ENCODE measurements at regions not wholly inside any gene's neighbourhood (a gene's known extent, or its start where the extent isn't known, plus 50 kb on each side); places are given as distances from the start of the nearest gene placed in this dataset.

- H2BK120ac ChIP-seq (ENCODE audit: insufficient read depth, low read length, poor library complexity): no peak overlapping the region
- DNase-seq: no peak
- H4K8ac ChIP-seq (ENCODE audit: low read depth, low read length): no peak overlapping the region
- H3K23ac ChIP-seq (ENCODE audit: low read length): no peak overlapping the region
- H3K4ac ChIP-seq (ENCODE audit: low read depth, low read length): no peak overlapping the region
- no peak overlapping the region for H2BK5ac ChIP-seq (ENCODE audit: low read depth, low read length, poor library complexity)
- H2BK12ac ChIP-seq (ENCODE audit: low read length): no peak overlapping the region
- no peak overlapping the region for H3K9ac ChIP-seq (ENCODE audit: low read length)
- H3K27ac ChIP-seq (ENCODE audit: low read depth, low read length): no peak overlapping the region
- H3K36me3 ChIP-seq (ENCODE audit: control insufficient read depth in 1 of 2, insufficient read depth in 2 of 2, low read length in 2 of 2): no peaks in the 10 kb centered on the region
- H4K91ac ChIP-seq (ENCODE audit: low read depth, low read length): no peak overlapping the region
- H3K4me3 ChIP-seq (ENCODE audit: low read depth, low read length): no peak overlapping the region
- no peak overlapping the region for H3K4me2 ChIP-seq (ENCODE audit: low read length)
- no peaks in the 10 kb centered on the region for H3K79me1 ChIP-seq (ENCODE audit: low read length)
- H2AFZ ChIP-seq (ENCODE audit: insufficient read depth, low read length, poor library complexity): no peak overlapping the region
- H3K27me3 ChIP-seq (ENCODE audit: insufficient read depth, low read length): no peaks in the 10 kb centered on the region
- no peaks in the 10 kb centered on the region for H3K9me3 ChIP-seq (ENCODE audit: insufficient read depth, low read depth, low read length)
- no peak overlapping the region for H2AK5ac ChIP-seq (ENCODE audit: low read length)
- peaks cover 0 to 3% of the 10 kb centered on the region in 2 experiments for H3K4me1 ChIP-seq (ENCODE audit: control insufficient read depth in 1 of 2, insufficient read depth in 2 of 2, low read length in 2 of 2)
- H3K14ac ChIP-seq (ENCODE audit: low read length): no peak overlapping the region
- no CpG with 5 or more reads among the region's 6 CpGs for WGBS (ENCODE audit: extremely low coverage, insufficient coverage, insufficient read length)
- no peak overlapping the region for H4K12ac ChIP-seq (ENCODE audit: low read depth, low read length)
- no peak overlapping the region for H3K18ac ChIP-seq (ENCODE audit: low read length)
- H3K79me2 ChIP-seq (ENCODE audit: control insufficient read depth, insufficient read depth, low read length, poor library complexity): no peaks in the 10 kb centered on the region
These were observed 310.0 kb upstream of the TSHZ3 start for GRCh38 chr19:31658993-31659896.

GRCh38 chr19:31659897-31660210 is 310.6 kb upstream of the TSHZ3 start:
- no peak overlapping the region for H3K18ac ChIP-seq (ENCODE audit: low read length)
- no peak overlapping the region for H3K4ac ChIP-seq (ENCODE audit: low read depth, low read length)
- no peak overlapping the region for H3K9ac ChIP-seq (ENCODE audit: low read length)
- no peaks in the 10 kb centered on the region for H3K79me1 ChIP-seq (ENCODE audit: low read length)
- peaks cover 0 to 3% of the 10 kb centered on the region in 2 experiments for H3K4me1 ChIP-seq (ENCODE audit: control insufficient read depth in 1 of 2, insufficient read depth in 2 of 2, low read length in 2 of 2)
- no peaks in the 10 kb centered on the region for H3K9me3 ChIP-seq (ENCODE audit: insufficient read depth, low read depth, low read length)
- H2AFZ ChIP-seq (ENCODE audit: insufficient read depth, low read length, poor library complexity): no peak overlapping the region
- no CpG with 5 or more reads among the region's 4 CpGs for WGBS (ENCODE audit: extremely low coverage, insufficient coverage, insufficient read length)
- H3K27me3 ChIP-seq (ENCODE audit: insufficient read depth, low read length): no peaks in the 10 kb centered on the region
- H4K91ac ChIP-seq (ENCODE audit: low read depth, low read length): no peak overlapping the region
- no peak overlapping the region for H3K4me3 ChIP-seq (ENCODE audit: low read depth, low read length)
- no peak overlapping the region for H2BK12ac ChIP-seq (ENCODE audit: low read length)
- H4K8ac ChIP-seq (ENCODE audit: low read depth, low read length): no peak overlapping the region
- no peak overlapping the region for H3K4me2 ChIP-seq (ENCODE audit: low read length)
- no peak overlapping the region for H2BK120ac ChIP-seq (ENCODE audit: insufficient read depth, low read length, poor library complexity)
- no peaks in the 10 kb centered on the region for H3K79me2 ChIP-seq (ENCODE audit: control insufficient read depth, insufficient read depth, low read length, poor library complexity)
- H4K12ac ChIP-seq (ENCODE audit: low read depth, low read length): no peak overlapping the region
- no peak overlapping the region for H2AK5ac ChIP-seq (ENCODE audit: low read length)
- DNase-seq: no peak
- no peak overlapping the region for H3K23ac ChIP-seq (ENCODE audit: low read length)
- no peak overlapping the region for H3K27ac ChIP-seq (ENCODE audit: low read depth, low read length)
- H3K14ac ChIP-seq (ENCODE audit: low read length): no peak overlapping the region
- H2BK5ac ChIP-seq (ENCODE audit: low read depth, low read length, poor library complexity): no peak overlapping the region
- H3K36me3 ChIP-seq (ENCODE audit: control insufficient read depth in 1 of 2, insufficient read depth in 2 of 2, low read length in 2 of 2): no peaks in the 10 kb centered on the region

- H4K8ac ChIP-seq (ENCODE audit: low read depth, low read length): no peak overlapping the region
- H3K36me3 ChIP-seq (ENCODE audit: control insufficient read depth in 1 of 2, insufficient read depth in 2 of 2, low read length in 2 of 2): no peaks in the 10 kb centered on the region
- H3K4me2 ChIP-seq (ENCODE audit: low read length): no peak overlapping the region
- no peak overlapping the region for H4K12ac ChIP-seq (ENCODE audit: low read depth, low read length)
- no CpG with 5 or more reads among the region's 7 CpGs for WGBS (ENCODE audit: extremely low coverage, insufficient coverage, insufficient read length)
- no peak overlapping the region for H3K27ac ChIP-seq (ENCODE audit: low read depth, low read length)
- H3K4me3 ChIP-seq (ENCODE audit: low read depth, low read length): no peak overlapping the region
- H2BK12ac ChIP-seq (ENCODE audit: low read length): no peak overlapping the region
- no peak overlapping the region for H3K18ac ChIP-seq (ENCODE audit: low read length)
- no peaks in the 10 kb centered on the region for H3K79me1 ChIP-seq (ENCODE audit: low read length)
- H3K14ac ChIP-seq (ENCODE audit: low read length): no peak overlapping the region
- peaks cover 0 to 3% of the 10 kb centered on the region in 2 experiments for H3K4me1 ChIP-seq (ENCODE audit: control insufficient read depth in 1 of 2, insufficient read depth in 2 of 2, low read length in 2 of 2)
- no peaks in the 10 kb centered on the region for H3K79me2 ChIP-seq (ENCODE audit: control insufficient read depth, insufficient read depth, low read length, poor library complexity)
- no peaks in the 10 kb centered on the region for H3K27me3 ChIP-seq (ENCODE audit: insufficient read depth, low read length)
- no peak overlapping the region for H4K91ac ChIP-seq (ENCODE audit: low read depth, low read length)
- no peak overlapping the region for H2BK5ac ChIP-seq (ENCODE audit: low read depth, low read length, poor library complexity)
- H3K4ac ChIP-seq (ENCODE audit: low read depth, low read length): no peak overlapping the region
- no peak overlapping the region for H3K23ac ChIP-seq (ENCODE audit: low read length)
- DNase-seq: no peak
- H3K9ac ChIP-seq (ENCODE audit: low read length): no peak overlapping the region
- H3K9me3 ChIP-seq (ENCODE audit: insufficient read depth, low read depth, low read length): no peaks in the 10 kb centered on the region
- no peak overlapping the region for H2AFZ ChIP-seq (ENCODE audit: insufficient read depth, low read length, poor library complexity)
- H2BK120ac ChIP-seq (ENCODE audit: insufficient read depth, low read length, poor library complexity): no peak overlapping the region
- H2AK5ac ChIP-seq (ENCODE audit: low read length): no peak overlapping the region
These were observed 314.9 kb upstream of the TSHZ3 start for GRCh38 chr19:31664096-31664495.

DNA sequence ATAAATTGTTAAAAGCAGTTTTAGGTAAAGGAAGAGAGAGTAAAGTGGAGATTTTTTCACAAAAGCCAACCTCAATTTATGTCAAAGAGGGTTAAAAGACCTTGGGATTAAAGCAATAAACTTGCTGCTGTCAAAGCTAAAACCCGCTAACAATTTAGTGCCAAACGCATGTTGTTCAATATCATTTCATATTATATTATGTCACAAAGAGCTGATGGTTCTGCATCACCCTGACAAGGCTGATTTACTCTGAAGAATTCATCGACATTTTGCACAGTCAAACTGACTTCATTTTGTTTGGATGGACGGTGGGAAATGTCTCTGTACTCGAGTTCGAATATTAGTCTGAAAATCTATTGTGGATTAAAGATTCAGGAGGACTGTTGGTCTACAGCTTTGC is 315.8 kb upstream of the TSHZ3 start:
- no peak overlapping the region for H2BK12ac ChIP-seq (ENCODE audit: low read length)
- H3K23ac ChIP-seq (ENCODE audit: low read length): no peak overlapping the region
- no peak overlapping the region for H3K4me3 ChIP-seq (ENCODE audit: low read depth, low read length)
- H2AK5ac ChIP-seq (ENCODE audit: low read length): no peak overlapping the region
- no CpG with 5 or more reads among the region's 6 CpGs for WGBS (ENCODE audit: extremely low coverage, insufficient coverage, insufficient read length)
- no peak overlapping the region for H4K8ac ChIP-seq (ENCODE audit: low read depth, low read length)
- H2BK5ac ChIP-seq (ENCODE audit: low read depth, low read length, poor library complexity): no peak overlapping the region
- no peaks in the 10 kb centered on the region for H3K36me3 ChIP-seq (ENCODE audit: control insufficient read depth in 1 of 2, insufficient read depth in 2 of 2, low read length in 2 of 2)
- H3K9ac ChIP-seq (ENCODE audit: low read length): no peak overlapping the region
- no peak overlapping the region for H4K91ac ChIP-seq (ENCODE audit: low read depth, low read length)
- H3K14ac ChIP-seq (ENCODE audit: low read length): no peak overlapping the region
- H3K4me1 ChIP-seq (ENCODE audit: control insufficient read depth in 1 of 2, insufficient read depth in 2 of 2, low read length in 2 of 2): peaks cover 0 to 3% of the 10 kb centered on the region in 2 experiments
- H3K79me1 ChIP-seq (ENCODE audit: low read length): no peaks in the 10 kb centered on the region
- no peak overlapping the region for H2AFZ ChIP-seq (ENCODE audit: insufficient read depth, low read length, poor library complexity)
- H3K27ac ChIP-seq (ENCODE audit: low read depth, low read length): no peak overlapping the region
- no peaks in the 10 kb centered on the region for H3K79me2 ChIP-seq (ENCODE audit: control insufficient read depth, insufficient read depth, low read length, poor library complexity)
- H4K12ac ChIP-seq (ENCODE audit: low read depth, low read length): no peak overlapping the region
- no peaks in the 10 kb centered on the region for H3K9me3 ChIP-seq (ENCODE audit: insufficient read depth, low read depth, low read length)
- no peak overlapping the region for H3K4ac ChIP-seq (ENCODE audit: low read depth, low read length)
- no peaks in the 10 kb centered on the region for H3K27me3 ChIP-seq (ENCODE audit: insufficient read depth, low read length)
- H3K18ac ChIP-seq (ENCODE audit: low read length): no peak overlapping the region
- H2BK120ac ChIP-seq (ENCODE audit: insufficient read depth, low read length, poor library complexity): no peak overlapping the region
- DNase-seq: no peak
- no peak overlapping the region for H3K4me2 ChIP-seq (ENCODE audit: low read length)
